ENCODE measurements at regions not wholly inside any gene's neighbourhood (a gene's known extent, or its start where the extent isn't known, plus 50 kb on each side); places are given as distances from the start of the nearest gene placed in this dataset.

GRCh38 chr3:106161246-106161645 is 292.4 kb upstream of the CBLB start:
- TF ChIP-seq ZFX (IDR thresholded peaks at IDR 0.05; ENCODE audit: borderline replicate concordance) = no peak
- TF ChIP-seq CTCF (IDR thresholded peaks at IDR 0.05) = no peak
- H3K27ac ChIP-seq = no peak overlapping the region

GRCh38 chr3:106167728-106168127 is 298.9 kb upstream of the CBLB start:
- TF ChIP-seq ZFX (IDR thresholded peaks at IDR 0.05; ENCODE audit: borderline replicate concordance) (no peak), CTCF (IDR thresholded peaks at IDR 0.05) (no peak)
- no peak overlapping the region for H3K27ac ChIP-seq

- TF ChIP-seq ZFX (IDR thresholded peaks at IDR 0.05; ENCODE audit: borderline replicate concordance) (no peak), CTCF (IDR thresholded peaks at IDR 0.05) (no peak)
- no peak overlapping the region for H3K27ac ChIP-seq
Observed at GRCh38 chr3:106168962-106169750, 300.3 kb upstream of the CBLB start.

GRCh38 chr3:106170636-106171035 is 301.8 kb upstream of the CBLB start:
- no peak overlapping the region for H3K27ac ChIP-seq
- TF ChIP-seq CTCF (IDR thresholded peaks at IDR 0.05) = no peak

GRCh38 chr3:106172101-106172500 is 303.3 kb upstream of the CBLB start:
- TF ChIP-seq CTCF (IDR thresholded peaks at IDR 0.05) = no peak
- H3K27ac ChIP-seq = no peak overlapping the region

GRCh38 chr3:106172780-106173179 is 304.0 kb upstream of the CBLB start:
- no peak overlapping the region for H3K27ac ChIP-seq
- TF ChIP-seq CTCF (IDR thresholded peaks at IDR 0.05) (no peak), ZFX (IDR thresholded peaks at IDR 0.05; ENCODE audit: borderline replicate concordance) (no peak)

- TF ChIP-seq CTCF (IDR thresholded peaks at IDR 0.05) (no peak), ZFX (IDR thresholded peaks at IDR 0.05; ENCODE audit: borderline replicate concordance) (no peak)
- H3K27ac ChIP-seq = no peak overlapping the region
Observed at GRCh38 chr3:106175276-106175675, 306.5 kb upstream of the CBLB start.

Measured in 22Rv1 (cell line).